CD4-positive, alpha-beta T cell (primary cell): ENCODE measurements at regions not wholly inside any gene's neighbourhood (a gene's known extent, or its start where the extent isn't known, plus 50 kb on each side); places are given as distances from the start of the nearest gene placed in this dataset.

Experiments used
- ATAC-seq: fragments of 200-7000 bp; cut with Tn5 transposase; one replicate; pipeline ENCODE4 v1.10.0; 2022; ENCODE audit warnings: mild to moderate bottlenecking; ENCODE audit not compliant: poor library complexity
- CTCF ChIA-PET: fragments of 350-600 bp; sonication (Branson Sonifier 250); formaldehyde crosslinking; loops from one replicate; lab custom pipeline; 2021; ENCODE audit warnings: antibody characterized with exemption, inconsistent platforms; lab: Charles Lee
- POLR2A ChIA-PET: fragments of 350-600 bp; sonication (Branson Sonifier 250); formaldehyde crosslinking; loops from one replicate; lab custom pipeline; 2021; ENCODE audit warnings: antibody characterized with exemption, inconsistent platforms; lab: Charles Lee
- DNase-seq, 14 experiments: peaks; one replicate each; pipeline ENCODE4 v3.0.0-alpha.2; 2013 to 2020; ENCODE audit warnings: mixed read lengths in 2 of 14
- H3K27ac ChIP-seq, 2 donors: one replicate each; pipeline versions ENCODE4 v1.5.1 to v1.7.0; 2013; ENCODE audit warnings: low read length in 2 of 2, low read depth in 1 of 2, mild to moderate bottlenecking in 1 of 2
- H3K27me3 ChIP-seq, 2 experiments: 1 replicate in 1 of 2; 2 replicates in 1 of 2; pipeline versions ENCODE4 v1.6.1 to v1.7.0; 2013; ENCODE audit warnings: low read length in 2 of 2, control low read depth in 1 of 2, mild to moderate bottlenecking in 1 of 2, moderate library complexity in 1 of 2; ENCODE audit not compliant: insufficient read depth in 2 of 2, control insufficient read depth in 1 of 2
- H3K36me3 ChIP-seq: one replicate; pipeline ENCODE4 v1.6.1; 2013; ENCODE audit warnings: low read length, control low read depth; ENCODE audit not compliant: insufficient read depth
- H3K4me1 ChIP-seq: one replicate; pipeline ENCODE4 v1.6.1; 2013; ENCODE audit warnings: low read length, control low read depth; ENCODE audit not compliant: insufficient read depth
- H3K4me3 ChIP-seq: one replicate; pipeline ENCODE4 v1.5.1; 2013; ENCODE audit warnings: mild to moderate bottlenecking, low read length, moderate library complexity
- H3K9me3 ChIP-seq, 2 experiments: 1 replicate in 1 of 2; 2 replicates in 1 of 2; pipeline versions ENCODE4 v1.6.1 to v1.7.0; 2013; ENCODE audit warnings: low read length in 2 of 2, mild to moderate bottlenecking in 2 of 2, control low read depth in 1 of 2, moderate library complexity in 1 of 2; ENCODE audit not compliant: control insufficient read depth in 1 of 2, insufficient read depth in 1 of 2
- H3K27ac Mint-ChIP-seq: one replicate; pipeline ENCODE4 v1.8.0; 2020; ENCODE audit warnings: mixed read lengths
- H3K27me3 Mint-ChIP-seq: one replicate; pipeline ENCODE4 v1.8.0; 2021; ENCODE audit warnings: mixed read lengths
- H3K36me3 Mint-ChIP-seq: one replicate; pipeline ENCODE4 v1.8.0; 2021; ENCODE audit warnings: low read depth, mixed read lengths
- H3K4me1 Mint-ChIP-seq: one replicate; pipeline ENCODE4 v1.8.0; 2021; ENCODE audit warnings: low read depth, mixed read lengths
- H3K4me3 Mint-ChIP-seq: one replicate; pipeline ENCODE4 v1.8.0; 2020; ENCODE audit warnings: mild to moderate bottlenecking, mixed read lengths
- H3K9me3 Mint-ChIP-seq: one replicate; pipeline ENCODE4 v1.8.0; 2020; ENCODE audit warnings: mixed read lengths
- CTCF ChIP-seq: fragments of 200-600 bp; IDR thresholded peaks from one replicate; pipeline ENCODE4 v1.8.0; 2022; ENCODE audit warnings: antibody characterized with exemption, mild to moderate bottlenecking
- intact Hi-C, 2 experiments: fragments of 100-400 bp; cut with DNase I in 1 of 2; cut with micrococcal nuclease in 1 of 2; formaldehyde crosslinking; loops; one replicate each; pipeline versions ENCODE4 v1.15.1 to v1.9.0; 2023 to 2025; cut with DNase I, micrococcal nuclease

- Histone ChIP-seq H3K4me3 (no peak overlapping the region), H3K4me1 (no peaks in the 10 kb centered on the region), H3K27ac (no peak overlapping the region), H3K27me3 (no peaks in the 10 kb centered on the region), H3K36me3 (no peaks in the 10 kb centered on the region), H3K9me3 (no peaks in the 10 kb centered on the region)
- ChIA-PET CTCF (interaction anchor here (1.7 kb wide), 1 partner anchor 8 kb away, joined by 4 read pairs; no protein-coding TSS in a partner anchor), POLR2A (no interaction called here)
- H3K9me3 Mint-ChIP-seq = no peaks in the 10 kb centered on the region
- ATAC-seq (no peak), DNase-seq (no peak)
- intact Hi-C loops = no loop called here
- no peak for TF ChIP-seq CTCF
- H3K4me1 Mint-ChIP-seq = no peaks in the 10 kb centered on the region
- no peak overlapping the region for H3K4me3 Mint-ChIP-seq
- no peaks in the 10 kb centered on the region for H3K36me3 Mint-ChIP-seq
- no peak overlapping the region for H3K27ac Mint-ChIP-seq
- H3K27me3 Mint-ChIP-seq = peaks cover 16% of the 10 kb centered on the region
Measured at GRCh38 chr2:196551014-196551413, 88.5 kb upstream of the CCDC150 start.

- Histone ChIP-seq H3K9me3 (peaks cover 0 to 3% of the 10 kb centered on the region in 2 experiments), H3K27ac (no peak overlapping the region), H3K27me3 (no peaks in the 10 kb centered on the region), H3K4me1 (no peaks in the 10 kb centered on the region), H3K36me3 (no peaks in the 10 kb centered on the region), H3K4me3 (no peak overlapping the region)
- no peaks in the 10 kb centered on the region for H3K9me3 Mint-ChIP-seq
- DNase-seq (no peak), ATAC-seq (no peak)
- peaks cover 4% of the 10 kb centered on the region for H3K27me3 Mint-ChIP-seq
- no peaks in the 10 kb centered on the region for H3K4me1 Mint-ChIP-seq
- CTCF ChIA-PET = no interaction called here
- intact Hi-C loops = no loop called here
- H3K27ac Mint-ChIP-seq = no peak overlapping the region
- no peak overlapping the region for H3K4me3 Mint-ChIP-seq
- no peak for TF ChIP-seq CTCF
- POLR2A ChIA-PET = no interaction called here
- no peaks in the 10 kb centered on the region for H3K36me3 Mint-ChIP-seq
Measured at GRCh38 chr2:196555161-196555560, 84.4 kb upstream of the CCDC150 start.

DNA sequence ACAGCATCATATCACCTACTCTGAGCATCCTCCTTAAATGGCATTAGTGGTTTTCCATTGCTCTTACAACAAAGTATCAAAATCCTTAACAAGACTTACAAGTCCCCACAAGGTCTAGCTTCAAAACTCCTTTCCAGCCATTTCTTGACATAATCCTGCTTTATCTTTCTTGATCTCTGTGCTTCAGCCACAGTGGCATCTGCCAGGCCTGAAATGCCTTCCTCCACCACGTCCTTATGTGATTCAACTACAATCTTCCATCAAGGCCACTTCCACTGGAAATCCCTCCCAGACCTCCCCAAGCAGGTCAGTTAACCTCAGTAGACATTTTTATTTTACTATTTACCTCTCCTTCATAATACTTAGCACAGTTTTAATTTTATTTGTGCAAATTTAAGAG lies 83.8 kb upstream of the CCDC150 start:
- POLR2A ChIA-PET = no interaction called here
- no peaks in the 10 kb centered on the region for H3K27me3 ChIP-seq
- intact Hi-C loops = no loop called here
- no peak for TF ChIP-seq CTCF
- Mint-ChIP-seq H3K27ac (no peak overlapping the region), H3K4me1 (no peaks in the 10 kb centered on the region), H3K27me3 (peaks cover 4% of the 10 kb centered on the region), H3K36me3 (no peaks in the 10 kb centered on the region), H3K9me3 (no peaks in the 10 kb centered on the region), H3K4me3 (no peak overlapping the region)
- H3K36me3 ChIP-seq = no peaks in the 10 kb centered on the region
- no peaks in the 10 kb centered on the region for H3K4me1 ChIP-seq
- no peak overlapping the region for H3K27ac ChIP-seq
- DNase-seq = no peak
- ATAC-seq = no peak
- no peak overlapping the region for H3K4me3 ChIP-seq
- CTCF ChIA-PET = no interaction called here
- H3K9me3 ChIP-seq = peaks cover 0 to 3% of the 10 kb centered on the region in 2 experiments
